NCI-H128 (cell line): ENCODE measurements at regions not wholly inside any gene's neighbourhood (a gene's known extent, or its start where the extent isn't known, plus 50 kb on each side); places are given as distances from the start of the nearest gene placed in this dataset.
"Not testable (repeated sequence)": the region's sequence is repeated elsewhere in the genome, so short reads cannot be mapped to it uniquely, and the experiment has no call there.

Experiments used
- DNase-seq: peaks from one replicate; lab custom pipeline; 2025; ENCODE audit not compliant: unreplicated experiment; lab: John Stamatoyannopoulos, UW

DNA sequence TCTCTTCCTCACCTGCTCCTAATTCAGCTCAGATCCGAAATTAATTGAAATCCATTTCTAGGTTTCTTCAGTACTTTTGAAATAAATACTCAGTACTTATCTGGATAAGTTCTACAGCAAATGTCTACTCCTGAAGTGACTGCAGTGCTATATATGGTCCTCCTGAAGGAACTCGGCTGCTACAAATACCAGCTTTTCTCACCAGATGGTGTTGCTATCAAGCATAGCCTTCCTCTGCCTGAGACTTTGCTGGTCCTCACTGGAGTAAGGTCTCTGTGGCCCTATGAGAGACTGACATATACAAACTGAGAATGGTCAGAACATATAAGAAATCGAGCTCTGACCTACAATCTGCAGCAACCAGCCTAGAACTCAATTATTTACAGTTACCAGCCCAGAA, 161.6 kb downstream of the NDFIP2 start:
- no peak for DNase-seq

DNA sequence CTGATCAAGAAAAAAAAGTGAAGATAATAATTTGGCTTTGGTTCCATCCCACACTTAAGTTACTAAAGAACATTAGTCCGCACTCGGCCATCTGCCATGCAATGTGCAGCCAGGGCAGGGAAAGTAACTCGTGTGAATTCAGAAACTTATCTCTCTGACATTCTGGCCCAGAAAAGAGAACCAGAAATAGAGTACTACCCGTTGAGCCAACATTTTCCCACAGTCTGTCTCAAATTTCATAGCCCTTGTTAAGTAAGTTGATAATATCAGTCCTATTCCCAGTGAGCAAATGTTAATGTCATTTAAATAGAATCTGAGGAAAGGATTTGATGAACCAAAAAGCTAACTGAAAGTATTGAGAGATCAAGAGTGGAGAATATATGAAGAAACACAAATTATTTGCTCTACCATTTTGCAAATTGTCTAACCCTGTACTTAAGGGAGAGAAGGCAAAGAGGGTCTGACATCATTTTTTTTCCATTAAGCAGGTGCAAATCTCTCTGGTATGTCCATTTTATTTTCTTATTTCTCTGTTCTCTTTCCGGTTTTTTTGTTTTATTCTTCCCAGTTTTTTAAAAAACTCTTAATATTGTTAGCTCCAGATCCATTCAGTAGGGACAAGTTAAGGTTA, 156.3 kb downstream of the NDFIP2 start:
- DNase-seq, result no peak

DNA sequence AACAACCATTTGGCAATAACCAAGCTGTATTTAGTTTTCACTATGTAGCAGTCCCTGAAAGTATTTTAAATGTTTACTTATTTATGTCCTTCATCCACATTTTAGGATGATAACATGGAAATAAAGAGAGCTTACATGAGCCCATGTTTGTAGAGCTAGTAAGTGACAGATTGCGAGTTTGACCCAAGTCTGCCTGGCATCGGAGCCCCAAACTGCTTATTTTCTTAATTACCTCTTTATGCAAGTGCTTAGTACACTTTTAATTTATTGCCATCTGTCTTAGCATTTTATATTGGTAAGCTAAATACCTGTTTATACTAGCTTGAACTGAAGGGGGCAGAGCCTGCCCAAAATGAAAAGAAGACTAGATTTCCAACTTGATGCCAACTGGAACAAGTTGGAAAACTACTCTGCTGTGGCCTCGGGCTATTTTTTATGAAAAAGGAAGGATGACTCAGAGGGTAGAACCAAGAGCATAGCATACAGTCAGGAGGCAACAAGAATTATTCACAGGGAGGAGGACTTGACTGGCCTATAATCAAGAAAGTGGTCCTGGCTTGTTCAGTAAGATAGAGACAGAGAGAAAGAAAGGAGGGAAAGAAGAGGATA, 150.2 kb downstream of the NDFIP2 start:
- DNase-seq, result no peak

DNA sequence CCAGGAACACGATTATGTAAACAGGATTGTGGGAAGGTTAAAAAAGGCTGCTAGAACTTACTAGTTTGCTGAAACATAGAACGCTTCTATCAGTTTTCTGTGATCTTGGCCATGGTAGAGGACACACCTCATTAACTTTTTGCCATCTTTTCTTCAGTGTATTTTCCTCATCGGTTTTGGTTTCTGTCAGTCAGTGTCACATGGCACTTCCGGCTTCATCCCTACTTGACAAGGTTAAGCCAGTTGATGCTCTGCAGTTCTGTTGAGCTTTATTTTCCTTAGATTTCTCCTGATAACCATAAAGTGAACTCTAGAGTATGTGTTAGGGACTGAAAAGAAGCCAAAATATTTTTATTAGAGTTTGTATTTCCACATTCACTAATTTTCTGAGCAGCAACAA, 147.5 kb downstream of the NDFIP2 start:
- no peak for DNase-seq

- no peak for DNase-seq
Measured at GRCh38 chr13:79626924-79627323, 146.0 kb downstream of the NDFIP2 start.

GRCh38 chr13:79625517-79625916, 144.6 kb downstream of the NDFIP2 start:
- no peak for DNase-seq

- DNase-seq, result no peak
Measured at GRCh38 chr13:79621902-79622301, 140.9 kb downstream of the NDFIP2 start.

- DNase-seq, result no peak
Measured at GRCh38 chr13:79621449-79621848, 140.5 kb downstream of the NDFIP2 start.

DNA sequence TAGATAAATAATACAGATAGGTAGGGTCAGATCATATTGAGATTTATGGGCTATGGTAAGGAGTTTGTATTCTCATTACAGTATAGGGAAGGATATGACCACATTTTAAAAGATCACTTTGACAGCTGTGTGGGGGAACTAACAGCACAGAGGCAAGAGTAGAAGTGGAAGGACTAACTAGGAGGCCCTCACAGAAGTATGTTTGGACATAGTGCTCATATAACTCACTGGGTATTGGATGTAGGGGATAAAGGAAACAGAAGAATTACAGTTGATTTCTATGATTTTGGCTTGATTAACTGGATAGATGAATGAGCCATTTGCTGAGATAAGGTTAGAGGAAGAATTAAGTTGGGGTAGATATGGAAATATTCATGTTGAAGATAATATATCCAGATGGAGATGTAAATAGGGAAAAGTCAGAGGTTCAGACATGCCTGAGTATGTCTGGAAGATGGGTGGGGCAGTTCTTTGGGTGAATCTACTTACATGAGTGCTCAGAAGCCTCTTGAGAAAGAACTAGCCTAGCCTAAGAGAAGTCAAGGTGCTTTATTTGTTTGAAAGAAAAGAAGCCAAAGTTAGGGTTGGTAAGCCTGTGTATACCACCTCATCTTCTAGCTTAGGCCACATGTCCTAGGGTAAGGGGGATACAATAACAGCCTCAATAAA, 133.4 kb downstream of the NDFIP2 start:
- DNase-seq, result no peak

DNA sequence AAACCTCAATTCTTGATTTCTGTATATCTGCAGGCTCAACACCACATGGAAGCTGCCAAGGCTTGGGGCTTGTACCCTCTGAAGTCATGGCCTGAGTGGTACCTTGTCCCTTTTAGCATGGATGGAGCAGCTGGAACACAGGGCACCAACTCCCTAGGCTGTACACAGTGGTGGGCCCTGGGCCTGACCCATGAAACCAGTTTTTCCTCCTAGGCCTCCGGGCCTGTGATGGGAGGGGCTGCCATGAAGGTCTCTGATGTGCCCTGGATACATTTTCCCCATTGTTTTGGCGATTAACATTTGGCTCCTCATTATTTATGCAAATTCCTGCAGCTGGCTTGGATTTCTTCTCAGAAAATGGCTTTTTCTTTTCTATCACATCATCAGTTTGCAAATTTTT, 131.6 kb downstream of the NDFIP2 start:
- no peak for DNase-seq

- not testable (repeated sequence) for DNase-seq
Measured at GRCh38 chr13:79607895-79608294, 126.9 kb downstream of the NDFIP2 start.
